ENCODE measurements at regions not wholly inside any gene's neighbourhood (a gene's known extent, or its start where the extent isn't known, plus 50 kb on each side); places are given as distances from the start of the nearest gene placed in this dataset.

- Histone ChIP-seq H3K9me3 (no peaks in the 10 kb centered on the region), H3K27me3 (no peaks in the 10 kb centered on the region), H3K4me1 (no peaks in the 10 kb centered on the region), H3K36me3 (no peaks in the 10 kb centered on the region), H3K4me3 (ENCODE audit: low read depth, low read length) (no peak overlapping the region)
- no peak for TF ChIP-seq CTCF (IDR thresholded peaks at IDR 0.05; ENCODE audit: low read depth, low read length)
- no peak for DNase-seq
Observed at GRCh38 chr10:10831085-10831484, 186.6 kb upstream of the CELF2 start.

DNA sequence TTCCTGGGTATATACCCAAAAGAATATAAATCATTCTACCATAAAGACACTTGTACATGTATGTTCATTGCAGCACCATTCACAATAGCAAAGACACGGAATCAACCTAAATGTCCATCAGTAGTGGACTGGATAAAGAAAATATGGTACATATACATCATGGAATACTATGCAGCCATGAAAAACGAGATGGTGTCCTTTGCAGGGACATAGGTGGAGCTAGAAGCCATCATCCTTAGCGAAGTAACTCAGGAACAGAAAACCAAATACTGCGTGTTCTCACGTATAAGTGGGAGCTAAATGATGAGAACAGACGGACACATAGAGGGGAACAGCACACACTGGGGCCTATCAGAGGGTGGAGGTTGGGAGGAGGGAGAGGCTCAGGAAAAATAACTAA lies 183.7 kb upstream of the CELF2 start:
- Histone ChIP-seq H3K4me3 (ENCODE audit: low read depth, low read length) (no peak overlapping the region), H3K9me3 (no peaks in the 10 kb centered on the region), H3K4me1 (no peaks in the 10 kb centered on the region), H3K27me3 (no peaks in the 10 kb centered on the region), H3K36me3 (no peaks in the 10 kb centered on the region)
- DNase-seq: no peak
- TF ChIP-seq CTCF (IDR thresholded peaks at IDR 0.05; ENCODE audit: low read depth, low read length): no peak

- Histone ChIP-seq H3K4me1 (no peaks in the 10 kb centered on the region), H3K27me3 (no peaks in the 10 kb centered on the region), H3K9me3 (no peaks in the 10 kb centered on the region), H3K36me3 (no peaks in the 10 kb centered on the region), H3K4me3 (ENCODE audit: low read depth, low read length) (no peak overlapping the region)
- TF ChIP-seq CTCF (IDR thresholded peaks at IDR 0.05; ENCODE audit: low read depth, low read length): no peak
- DNase-seq: no peak
Observed at GRCh38 chr10:10844251-10844650, 173.4 kb upstream of the CELF2 start.

DNA sequence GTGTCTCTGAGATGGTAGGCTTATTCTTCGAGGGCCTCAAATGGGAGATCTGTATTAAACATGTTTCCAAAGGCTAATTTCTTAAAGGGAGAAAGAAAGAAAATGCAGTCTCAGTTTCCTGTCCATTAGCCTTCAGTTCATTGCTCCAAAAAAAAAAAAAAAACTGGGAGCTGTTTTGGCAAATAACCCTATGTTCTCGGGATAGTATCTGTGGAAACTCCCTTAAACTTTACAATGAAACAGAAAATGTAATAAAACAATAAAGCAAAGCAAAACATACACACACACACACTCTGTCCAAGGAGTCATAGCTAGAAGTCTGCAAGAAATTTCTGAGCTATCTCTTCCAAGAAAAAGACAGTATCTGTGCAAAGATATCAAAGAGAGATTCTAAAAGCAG lies 172.5 kb upstream of the CELF2 start:
- Histone ChIP-seq H3K36me3 (no peaks in the 10 kb centered on the region), H3K27me3 (no peaks in the 10 kb centered on the region), H3K4me3 (ENCODE audit: low read depth, low read length) (no peak overlapping the region), H3K4me1 (no peaks in the 10 kb centered on the region), H3K9me3 (no peaks in the 10 kb centered on the region)
- DNase-seq: no peak
- no peak for TF ChIP-seq CTCF (IDR thresholded peaks at IDR 0.05; ENCODE audit: low read depth, low read length)

- H3K27me3 ChIP-seq: no peaks in the 10 kb centered on the region
- no peaks in the 10 kb centered on the region for H3K9me3 ChIP-seq
- TF ChIP-seq CTCF (IDR thresholded peaks at IDR 0.05; ENCODE audit: low read depth, low read length): no peak
- no peak overlapping the region for H3K4me3 ChIP-seq (ENCODE audit: low read depth, low read length)
- H3K4me1 ChIP-seq: no peaks in the 10 kb centered on the region
- no peaks in the 10 kb centered on the region for H3K36me3 ChIP-seq
- no peak for DNase-seq
Observed at GRCh38 chr10:10845826-10846503, 171.7 kb upstream of the CELF2 start.

DNA sequence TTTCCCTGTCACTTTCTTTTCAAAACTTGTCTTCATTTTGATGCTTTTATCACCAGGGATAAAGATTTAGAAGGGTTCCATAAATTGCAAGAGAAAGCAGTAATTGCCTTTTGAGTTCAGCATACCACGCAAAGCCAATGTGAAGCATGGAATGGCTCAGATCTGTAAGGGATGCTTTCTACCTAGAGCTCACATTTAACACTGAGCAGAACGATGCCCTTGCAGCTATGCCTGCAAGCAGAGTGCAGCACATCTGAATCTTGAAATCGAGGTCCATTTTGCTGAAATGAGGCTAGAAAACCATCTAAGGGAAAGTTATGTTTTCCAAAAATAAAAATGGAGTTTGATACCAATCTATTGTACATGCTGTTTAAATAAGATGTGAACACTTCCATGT lies 171.2 kb upstream of the CELF2 start:
- TF ChIP-seq CTCF (IDR thresholded peaks at IDR 0.05; ENCODE audit: low read depth, low read length): no peak
- Histone ChIP-seq H3K4me1 (no peaks in the 10 kb centered on the region), H3K4me3 (ENCODE audit: low read depth, low read length) (no peak overlapping the region), H3K9me3 (no peaks in the 10 kb centered on the region), H3K27me3 (no peaks in the 10 kb centered on the region), H3K36me3 (no peaks in the 10 kb centered on the region)
- no peak for DNase-seq
